Neural progenitor cell (in vitro differentiated cells): ENCODE measurements at regions not wholly inside any gene's neighbourhood (a gene's known extent, or its start where the extent isn't known, plus 50 kb on each side); places are given as distances from the start of the nearest gene placed in this dataset.

Source experiments
- DNase-seq: peaks from one replicate; pipeline ENCODE4 v3.0.0-alpha.2; 2016; ENCODE audit warnings: low spot score
- H2AFZ ChIP-seq: fragments of 200-600 bp; sonication (generic); replicated peaks from 2 replicates; pipeline ENCODE4 v1.6.1; 2016; ENCODE audit warnings: antibody characterized with exemption
- H3F3A ChIP-seq: fragments of 200-600 bp; sonication (generic); 2 replicates; pipeline ENCODE4 v1.6.1; 2016; ENCODE audit warnings: antibody characterized with exemption, low read depth
- H3K27ac ChIP-seq: fragments of 200-600 bp; sonication (generic); 2 replicates; pipeline ENCODE4 v1.5.1; 2016; ENCODE audit warnings: mild to moderate bottlenecking
- H3K27me3 ChIP-seq: fragments of 200-600 bp; sonication (generic); 2 replicates; pipeline ENCODE4 v1.6.1; 2016; ENCODE audit warnings: mild to moderate bottlenecking, moderate library complexity
- H3K36me3 ChIP-seq: fragments of 200-600 bp; sonication (generic); 2 replicates; pipeline ENCODE4 v1.5.1; 2016
- H3K4me1 ChIP-seq: fragments of 200-600 bp; sonication (generic); 2 replicates; pipeline ENCODE4 v1.6.1; 2016; ENCODE audit warnings: mixed run types
- H3K4me2 ChIP-seq: fragments of 200-600 bp; sonication (generic); 2 replicates; pipeline ENCODE4 v1.6.1; 2016
- H3K4me3 ChIP-seq: fragments of 200-600 bp; sonication (generic); 2 replicates; pipeline ENCODE4 v1.5.1; 2016
- H3K79me2 ChIP-seq: fragments of 200-600 bp; sonication (generic); 2 replicates; pipeline ENCODE4 v1.6.1; 2016; ENCODE audit warnings: low read depth
- H3K9ac ChIP-seq: fragments of 200-600 bp; sonication (generic); 2 replicates; pipeline ENCODE4 v1.6.1; 2016
- H3K9me3 ChIP-seq: fragments of 200-600 bp; sonication (generic); 2 replicates; pipeline ENCODE4 v1.5.1; 2016; ENCODE audit warnings: low read depth
- H4K20me1 ChIP-seq: fragments of 200-600 bp; sonication (generic); 2 replicates; pipeline ENCODE4 v1.6.1; 2016; ENCODE audit warnings: low read depth
- H3K27ac Mint-ChIP-seq: 3 replicates; pipeline ENCODE4 v1.8.0; 2021; ENCODE audit warnings: mixed read lengths
- H3K27me3 Mint-ChIP-seq: 2 replicates; pipeline ENCODE4 v1.8.0; 2022; ENCODE audit warnings: low read depth, mild to moderate bottlenecking, inconsistent platforms, moderate library complexity, mixed read lengths; ENCODE audit not compliant: insufficient read depth
- H3K36me3 Mint-ChIP-seq: 3 replicates; pipeline ENCODE4 v1.8.0; 2021; ENCODE audit warnings: mixed read lengths
- H3K4me1 Mint-ChIP-seq: 3 replicates; pipeline ENCODE4 v1.8.0; 2021; ENCODE audit warnings: mixed read lengths
- H3K4me3 Mint-ChIP-seq: 3 replicates; pipeline ENCODE4 v1.8.0; 2021; ENCODE audit warnings: mild to moderate bottlenecking, moderate library complexity, mixed read lengths
- H3K9me3 Mint-ChIP-seq: 3 replicates; pipeline ENCODE4 v1.8.0; 2020; ENCODE audit warnings: mixed read lengths
- CTCF ChIP-seq: fragments of 200-600 bp; sonication (generic); IDR thresholded peaks from 2 replicates; pipeline ENCODE4 v1.5.1; 2017; ENCODE audit warnings: antibody characterized with exemption, mild to moderate bottlenecking
- EZH2 ChIP-seq: fragments of 200-600 bp; sonication (generic); IDR thresholded peaks from 2 replicates; pipeline ENCODE4 v1.6.1; 2017; ENCODE audit warnings: antibody characterized with exemption, mild to moderate bottlenecking, moderate library complexity
- EZH2phosphoT487 ChIP-seq: fragments of 200-600 bp; sonication (generic); IDR thresholded peaks from 2 replicates; pipeline ENCODE4 v1.6.1; 2017; ENCODE audit warnings: antibody characterized with exemption

GRCh38 chr13:80196756-80197155, 144.2 kb downstream of the SPRY2 start:
- H3K27me3 Mint-ChIP-seq = no peaks in the 10 kb centered on the region
- H3K9ac ChIP-seq = no peak overlapping the region
- TF ChIP-seq CTCF (no peak), EZH2 (no peak), EZH2phosphoT487 (no peak)
- H2AFZ ChIP-seq = no peak overlapping the region
- no peaks in the 10 kb centered on the region for H3K4me1 Mint-ChIP-seq
- no peak for DNase-seq
- no peak overlapping the region for H3K4me2 ChIP-seq
- no peak overlapping the region for H3K27ac ChIP-seq
- no peaks in the 10 kb centered on the region for H3K36me3 ChIP-seq
- no peaks in the 10 kb centered on the region for H3K9me3 ChIP-seq
- no peak overlapping the region for H3K4me3 Mint-ChIP-seq
- H3F3A ChIP-seq = no peaks in the 10 kb centered on the region
- no peak overlapping the region for H3K27ac Mint-ChIP-seq
- no peaks in the 10 kb centered on the region for H4K20me1 ChIP-seq
- H3K79me2 ChIP-seq = no peaks in the 10 kb centered on the region
- H3K9me3 Mint-ChIP-seq = no peaks in the 10 kb centered on the region
- no peaks in the 10 kb centered on the region for H3K36me3 Mint-ChIP-seq
- H3K27me3 ChIP-seq = no peaks in the 10 kb centered on the region
- no peak overlapping the region for H3K4me3 ChIP-seq
- H3K4me1 ChIP-seq = no peaks in the 10 kb centered on the region

GRCh38 chr13:80195649-80196048, 145.3 kb downstream of the SPRY2 start:
- Histone ChIP-seq H3K36me3 (no peaks in the 10 kb centered on the region), H2AFZ (no peak overlapping the region), H3K4me3 (no peak overlapping the region), H3K4me2 (no peak overlapping the region), H3K27me3 (no peaks in the 10 kb centered on the region), H3K27ac (no peak overlapping the region), H4K20me1 (no peaks in the 10 kb centered on the region), H3F3A (no peaks in the 10 kb centered on the region), H3K4me1 (no peaks in the 10 kb centered on the region), H3K9me3 (no peaks in the 10 kb centered on the region), H3K79me2 (no peaks in the 10 kb centered on the region), H3K9ac (no peak overlapping the region)
- no peak overlapping the region for H3K27ac Mint-ChIP-seq
- H3K9me3 Mint-ChIP-seq = no peaks in the 10 kb centered on the region
- H3K36me3 Mint-ChIP-seq = no peaks in the 10 kb centered on the region
- TF ChIP-seq EZH2phosphoT487 (no peak), EZH2 (no peak), CTCF (no peak)
- H3K27me3 Mint-ChIP-seq = no peaks in the 10 kb centered on the region
- DNase-seq = no peak
- H3K4me1 Mint-ChIP-seq = no peaks in the 10 kb centered on the region
- no peak overlapping the region for H3K4me3 Mint-ChIP-seq

GRCh38 chr13:80189889-80190597, 150.9 kb downstream of the SPRY2 start:
- Histone ChIP-seq H3K27me3 (no peaks in the 10 kb centered on the region), H3K79me2 (no peaks in the 10 kb centered on the region), H3K9me3 (no peaks in the 10 kb centered on the region), H3K36me3 (no peaks in the 10 kb centered on the region), H3K4me2 (no peak overlapping the region), H2AFZ (no peak overlapping the region), H3K27ac (no peak overlapping the region), H3K9ac (no peak overlapping the region), H3F3A (no peaks in the 10 kb centered on the region), H3K4me3 (no peak overlapping the region), H4K20me1 (no peaks in the 10 kb centered on the region), H3K4me1 (no peaks in the 10 kb centered on the region)
- Mint-ChIP-seq H3K27me3 (peaks cover 6% of the 10 kb centered on the region), H3K4me3 (no peak overlapping the region), H3K9me3 (peaks cover under 1% of the 10 kb centered on the region), H3K27ac (no peak overlapping the region), H3K4me1 (no peaks in the 10 kb centered on the region), H3K36me3 (peaks cover under 1% of the 10 kb centered on the region)
- DNase-seq = no peak
- TF ChIP-seq CTCF = no peak
- no peak for TF ChIP-seq EZH2phosphoT487
- TF ChIP-seq EZH2 = no peak
